ENCODE measurements at regions not wholly inside any gene's neighbourhood (a gene's known extent, or its start where the extent isn't known, plus 50 kb on each side); places are given as distances from the start of the nearest gene placed in this dataset.
"Not testable (repeated sequence)": the region's sequence is repeated elsewhere in the genome, so short reads cannot be mapped to it uniquely, and the experiment has no call there.

DNA sequence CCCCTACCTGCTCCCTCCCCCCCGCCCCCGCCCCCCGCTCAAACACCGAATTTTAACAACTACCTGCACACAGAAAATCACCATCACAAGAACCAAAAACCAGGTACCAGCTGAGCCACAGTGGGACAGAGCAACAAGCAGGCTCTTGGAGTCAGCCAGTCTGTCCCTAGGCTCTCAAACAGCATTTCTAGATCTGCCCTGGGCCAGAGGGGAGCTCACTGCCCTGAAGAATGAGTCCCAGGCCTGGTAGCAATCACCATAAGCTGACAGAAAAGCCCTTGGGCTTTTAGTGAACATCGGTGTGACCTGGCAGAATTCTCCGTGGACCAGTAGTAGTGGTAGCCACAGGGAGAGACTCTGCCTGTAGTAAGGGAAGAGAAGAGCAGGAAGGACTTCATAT, 58.3 kb downstream of the C11orf87 start:
- no peak for DNase-seq

DNA sequence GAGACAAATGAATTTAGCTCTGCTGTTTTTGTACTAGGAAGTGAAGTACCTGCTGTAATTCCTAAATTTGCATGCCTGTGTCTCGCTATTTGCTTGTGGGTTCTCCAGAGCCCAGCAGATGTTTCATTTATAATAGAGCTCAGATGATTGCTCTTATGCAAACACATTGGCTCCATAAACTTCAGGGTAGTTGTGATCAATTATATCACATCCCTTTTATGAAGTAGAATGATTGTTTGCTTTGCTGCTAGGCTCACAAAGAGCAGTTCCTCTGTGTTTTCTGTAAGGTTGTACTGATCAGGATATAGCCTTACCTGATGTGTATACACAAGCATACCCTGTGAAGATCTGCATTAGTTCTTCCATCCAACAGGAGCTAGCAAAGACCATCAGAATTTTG, 64.1 kb downstream of the C11orf87 start:
- DNase-seq = no peak

DNA sequence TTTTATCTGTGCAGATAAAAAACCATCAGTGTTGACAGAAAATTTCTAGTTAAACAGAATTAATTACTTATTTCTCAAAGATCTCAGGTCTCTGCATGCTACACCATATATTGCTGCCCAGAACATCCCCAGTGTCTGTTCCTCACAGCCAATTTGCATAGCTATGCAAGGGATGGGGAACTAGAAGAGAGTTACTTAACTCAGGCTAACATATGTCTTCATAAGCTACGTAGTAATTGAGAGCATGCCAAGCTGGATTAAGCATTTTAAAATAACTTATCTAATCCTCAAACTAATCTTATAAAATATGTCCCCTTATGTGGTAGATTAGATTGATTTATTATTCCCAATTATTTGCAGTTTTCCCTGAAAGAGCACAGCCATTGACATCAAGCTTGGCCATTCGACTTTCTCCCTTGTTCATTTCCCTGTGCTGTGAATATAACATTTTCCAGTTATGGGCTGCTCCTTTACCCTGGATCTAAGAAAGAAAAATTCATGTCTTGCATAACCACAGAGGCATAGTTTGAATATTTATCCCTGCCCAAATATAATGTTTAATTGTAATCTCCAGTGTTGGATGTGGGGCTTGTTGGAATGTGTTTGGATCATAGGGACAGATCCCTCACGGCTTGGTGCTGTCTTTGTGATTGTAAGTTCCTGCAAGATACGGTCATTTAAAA, 69.1 kb downstream of the C11orf87 start:
- DNase-seq = no peak

DNA sequence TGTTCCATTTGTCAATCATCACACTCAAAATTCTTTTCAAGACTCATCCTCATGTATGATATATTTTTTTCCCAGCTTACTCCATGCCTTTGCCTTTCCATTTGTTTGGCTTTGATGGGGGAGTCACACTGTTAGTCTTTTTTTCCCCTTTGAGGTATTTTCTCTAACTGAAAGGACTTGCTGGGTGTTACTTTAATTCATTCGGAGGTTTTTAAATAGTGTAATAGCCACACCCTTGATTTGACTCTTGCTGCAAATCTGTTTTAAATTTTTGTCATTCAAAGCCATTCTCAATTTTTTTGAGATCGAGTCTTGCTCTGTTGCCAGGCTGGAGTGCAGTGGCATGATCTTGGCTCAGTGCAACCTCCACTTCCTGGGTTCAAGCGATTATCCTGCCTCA, 84.1 kb downstream of the C11orf87 start:
- DNase-seq = no peak

DNA sequence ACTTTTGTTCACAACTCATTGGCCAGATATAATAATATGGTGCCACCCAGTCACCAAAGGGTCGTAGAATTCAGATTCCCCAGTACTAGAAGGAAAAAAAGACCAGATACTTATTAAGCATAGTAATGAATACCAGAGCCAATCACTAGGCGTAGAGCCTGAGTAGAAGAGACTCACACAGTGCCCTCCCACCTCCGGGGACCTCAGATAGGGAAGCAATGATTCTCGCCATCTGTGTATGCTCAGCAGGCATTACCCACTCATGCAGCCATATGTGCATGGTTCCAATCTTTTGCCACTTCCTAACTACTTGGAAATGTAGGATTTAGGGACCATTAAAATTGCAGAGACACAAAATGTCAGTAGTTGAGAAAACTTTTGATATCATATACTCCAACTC, 85.3 kb downstream of the C11orf87 start:
- DNase-seq = no peak

DNA sequence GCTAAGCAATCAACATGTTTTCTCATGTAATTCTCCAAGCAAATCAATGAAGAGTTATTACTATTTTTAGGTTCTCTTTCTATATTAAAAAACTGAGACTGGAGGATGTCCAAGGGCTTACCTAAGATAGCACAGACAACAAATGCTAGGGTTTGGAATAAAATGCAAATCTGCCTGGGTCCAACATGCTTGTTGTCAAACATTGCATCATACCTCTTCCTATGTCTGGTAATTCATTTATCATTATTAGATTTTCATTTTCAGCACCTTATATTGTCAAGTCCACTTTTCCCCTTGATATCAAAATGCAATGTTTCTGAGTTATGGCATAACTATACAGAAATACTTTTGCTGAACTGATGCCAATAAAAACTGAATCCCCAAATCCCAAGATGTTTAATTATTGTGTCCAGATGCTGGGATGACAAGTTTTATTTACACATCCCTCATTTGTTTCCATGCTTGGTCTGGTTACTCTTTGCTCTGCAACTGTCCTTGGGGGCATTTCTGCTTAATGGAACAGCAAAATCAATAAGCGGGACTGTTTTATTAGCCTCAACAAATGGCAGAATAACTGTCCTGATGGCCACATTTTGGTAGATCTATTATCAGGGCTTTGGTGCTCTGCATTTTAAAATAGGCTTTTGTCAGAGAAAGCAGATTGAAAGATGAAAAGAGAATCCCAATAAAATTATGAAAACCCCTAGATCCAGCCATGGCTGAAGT, 86.0 kb downstream of the C11orf87 start:
- no peak for DNase-seq

DNA sequence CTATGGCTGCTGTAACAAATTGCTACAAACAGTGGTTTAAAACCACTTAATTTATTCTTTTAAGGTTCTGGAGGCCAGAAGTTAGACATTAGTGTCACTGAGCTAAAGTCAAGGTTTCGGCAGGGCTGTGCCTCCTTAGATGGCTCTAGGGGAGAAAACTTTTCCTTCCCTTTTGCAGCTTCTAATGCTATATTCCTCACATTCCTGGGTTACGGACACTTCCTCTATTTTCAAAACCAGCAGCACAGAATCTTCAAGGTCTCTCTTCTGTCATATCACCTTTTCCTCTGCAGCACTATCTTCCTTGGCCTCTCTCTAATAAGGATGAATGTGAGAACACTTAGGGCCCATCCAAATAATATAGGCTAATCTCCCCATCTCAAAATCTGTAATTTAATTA, 87.0 kb downstream of the C11orf87 start:
- DNase-seq = no peak

DNA sequence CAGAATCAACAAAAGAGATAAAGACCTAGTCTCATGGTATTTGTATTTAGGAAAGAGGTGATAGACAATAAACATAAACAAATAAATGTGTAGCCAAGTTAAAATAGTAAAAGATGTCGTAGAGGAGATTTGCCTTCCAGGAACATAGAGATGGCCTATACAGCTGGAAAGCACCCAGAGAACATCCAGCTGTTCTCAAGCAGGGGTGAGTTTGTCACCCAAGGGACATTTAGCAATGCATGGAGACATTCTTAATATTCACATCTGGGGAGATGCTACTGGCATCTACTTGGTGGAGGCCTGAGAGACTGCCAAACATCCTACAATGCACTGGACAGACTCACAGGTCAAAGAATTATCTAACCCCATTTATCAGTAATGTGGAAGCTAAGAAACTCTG, 88.3 kb downstream of the C11orf87 start:
- no peak for DNase-seq

DNA sequence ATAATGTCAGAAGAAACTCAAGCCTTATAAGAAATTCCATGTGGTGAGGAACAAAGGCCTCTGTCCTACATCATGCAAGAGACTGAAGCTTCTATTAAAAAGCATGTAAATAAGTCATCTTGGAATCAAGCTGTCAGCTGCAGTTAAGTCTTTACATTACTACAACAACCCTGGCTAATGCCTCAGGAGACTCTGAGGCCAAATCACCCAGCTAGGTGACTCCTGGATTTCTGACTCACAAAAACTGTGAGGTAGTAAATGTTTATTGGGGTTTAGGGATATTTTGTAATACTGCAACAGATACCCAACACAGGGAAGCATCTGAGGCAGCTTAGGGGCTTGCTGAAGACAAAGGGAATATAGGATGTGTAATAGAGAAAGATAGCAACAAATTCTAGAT, 89.6 kb downstream of the C11orf87 start:
- DNase-seq = no peak

DNA sequence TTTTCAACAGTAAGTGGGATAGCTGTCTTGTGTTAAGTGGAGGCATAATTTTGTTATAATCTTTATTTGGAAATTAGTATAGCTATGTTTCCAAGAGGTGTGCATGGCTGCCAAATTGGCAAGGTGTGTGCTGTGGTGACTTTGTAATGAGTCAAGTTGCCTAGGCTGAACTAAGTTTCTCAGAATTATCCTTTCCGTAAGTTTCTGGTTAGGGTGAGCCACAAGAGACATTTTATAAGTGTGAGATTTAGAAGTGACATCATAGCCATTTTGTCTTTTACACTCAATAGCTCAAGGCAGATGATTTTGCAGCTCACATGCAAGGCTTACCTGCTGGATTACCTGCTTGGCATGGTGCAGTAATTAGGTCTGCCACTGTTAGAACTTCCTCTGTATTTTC, 90.3 kb downstream of the C11orf87 start:
- no peak for DNase-seq

DNA sequence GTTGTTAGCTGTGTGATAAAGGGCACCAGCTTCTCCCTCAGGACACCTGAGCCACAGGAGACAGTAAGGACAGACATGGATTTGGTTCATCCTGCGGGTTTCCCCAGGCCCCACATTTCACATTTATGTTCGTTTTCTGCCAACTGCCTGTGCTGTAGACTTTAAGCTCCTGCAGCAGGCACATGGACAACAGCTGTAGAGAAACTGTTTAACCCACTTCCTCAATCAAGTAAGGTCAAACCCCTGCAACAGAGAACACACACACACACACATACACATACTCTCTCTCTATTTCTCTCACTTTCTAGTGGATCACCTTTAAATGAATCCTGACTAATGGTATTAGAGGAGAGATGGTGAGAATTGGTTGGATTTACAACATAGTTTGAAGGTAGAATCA, 90.7 kb downstream of the C11orf87 start:
- DNase-seq = no peak

DNA sequence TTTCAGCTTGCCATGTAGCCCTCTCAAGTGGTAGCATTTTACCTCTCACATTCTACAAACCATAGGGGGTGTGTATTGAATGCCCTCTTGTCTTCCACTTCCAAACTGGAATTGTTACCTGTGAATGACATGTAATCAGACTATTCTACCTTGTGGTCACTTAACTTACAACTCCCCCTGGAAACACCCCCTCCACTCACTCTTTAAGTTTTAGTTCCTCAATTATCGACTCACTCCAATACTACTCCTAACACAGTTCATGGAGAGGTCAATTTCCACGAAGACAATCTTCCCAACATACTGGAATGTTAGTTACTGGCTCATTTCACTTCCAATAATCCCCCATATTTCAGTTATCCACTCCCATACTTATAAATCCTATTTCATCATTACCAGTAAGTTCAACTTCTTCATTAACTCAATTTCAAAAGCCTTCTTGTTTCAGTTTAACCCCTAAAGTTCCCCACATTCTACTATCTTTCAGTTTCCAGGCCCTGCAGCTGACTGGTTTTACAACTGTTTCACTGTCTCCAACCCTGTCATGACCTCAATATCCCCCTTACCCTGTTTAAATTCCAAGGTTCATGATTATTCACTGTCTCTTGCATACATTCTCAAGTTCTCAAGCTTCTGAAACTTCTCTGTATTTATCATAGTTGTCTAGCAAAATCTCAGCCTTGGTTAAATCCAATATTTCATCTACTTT, 92.5 kb downstream of the C11orf87 start:
- no peak for DNase-seq

DNA sequence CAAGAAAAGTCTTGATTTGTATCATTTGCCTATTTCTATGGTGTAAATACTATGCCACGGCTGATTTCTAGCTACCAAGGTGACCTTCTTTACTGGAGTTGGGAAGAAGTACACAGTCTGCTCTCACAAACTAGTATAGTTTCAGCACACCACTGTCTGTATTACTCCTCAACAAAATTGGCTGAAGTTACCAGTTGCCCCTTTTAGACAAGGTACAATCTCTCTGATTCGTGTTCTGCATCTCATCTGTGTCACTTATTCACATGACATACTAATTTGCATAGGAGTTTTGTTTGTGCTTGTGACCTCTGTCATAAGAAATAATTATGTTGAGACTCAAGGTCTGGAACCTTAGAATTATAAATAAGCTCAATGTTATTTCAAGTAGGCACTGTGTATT, 97.3 kb downstream of the C11orf87 start:
- no peak for DNase-seq

DNA sequence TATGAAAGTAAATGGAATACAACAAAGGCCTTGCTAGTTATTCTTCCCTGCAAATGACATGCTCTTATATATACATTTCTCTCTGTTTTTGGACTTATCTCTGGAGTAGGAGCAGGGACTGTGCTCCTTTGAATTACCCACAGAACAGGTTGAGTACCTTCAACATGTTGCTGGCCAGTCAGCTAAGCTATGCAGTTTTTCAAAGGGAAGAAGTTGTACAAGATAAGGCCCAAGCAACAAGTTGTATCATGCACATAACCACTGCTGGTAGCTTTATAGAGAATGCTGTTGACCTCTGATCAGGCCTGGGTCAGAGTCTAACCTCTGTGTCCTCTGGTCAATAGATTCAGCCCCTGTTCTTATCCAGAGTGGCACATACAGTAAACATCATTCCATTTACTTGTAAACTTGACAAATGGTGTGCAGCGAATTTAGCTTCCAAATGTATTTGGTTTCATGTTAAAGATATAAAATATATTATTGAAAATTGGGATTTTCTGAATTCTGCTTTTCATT, 99.6 kb downstream of the C11orf87 start:
- no peak for DNase-seq

DNA sequence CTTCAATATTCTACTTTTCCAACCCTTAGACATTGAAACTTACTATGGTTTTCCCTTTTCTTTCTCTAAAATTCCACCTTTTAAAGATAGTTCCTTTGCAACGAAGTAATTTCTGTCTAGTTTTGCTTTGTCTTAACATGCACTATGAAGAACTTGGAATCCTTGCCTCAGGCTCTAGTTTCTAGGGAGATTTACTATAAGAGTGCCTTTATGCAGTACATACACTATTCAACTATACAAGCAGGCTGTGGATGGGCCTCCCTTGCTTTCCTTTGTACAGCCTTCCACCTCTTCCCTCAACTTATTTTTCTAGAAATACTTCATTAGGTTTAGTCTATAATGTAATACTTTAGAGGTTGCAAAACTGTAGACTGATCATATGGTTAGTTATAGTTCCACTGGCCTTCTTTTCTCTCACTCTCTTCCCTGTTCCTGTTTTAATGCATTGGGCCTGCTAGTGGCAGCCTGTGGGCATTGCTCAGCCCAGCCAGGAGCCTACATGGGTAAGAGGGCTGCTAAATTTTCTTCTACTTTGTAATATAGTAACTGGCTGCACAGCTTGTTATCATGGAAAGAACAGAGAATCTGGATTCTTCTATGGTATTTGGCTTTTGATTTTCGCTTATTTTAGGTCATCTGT, 100.2 kb downstream of the C11orf87 start:
- DNase-seq = no peak

DNA sequence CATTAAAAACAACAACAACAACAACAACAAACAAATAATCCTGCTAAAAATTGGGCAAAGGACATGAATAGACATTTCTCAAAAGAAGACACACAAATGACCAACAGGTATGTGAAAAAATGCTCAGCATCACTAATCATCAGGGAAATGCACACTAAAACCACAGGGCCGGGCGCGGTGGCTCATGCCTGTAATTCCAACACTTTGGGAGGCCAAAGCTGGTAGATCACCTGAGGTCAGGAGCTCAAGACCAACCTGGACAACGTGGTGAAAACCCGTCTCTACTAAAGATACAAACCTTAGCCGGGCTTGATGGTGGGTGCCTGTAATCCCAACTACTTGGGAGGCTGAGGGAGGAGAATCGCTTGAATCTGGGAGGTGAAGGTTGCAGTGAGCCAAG, 103.6 kb downstream of the C11orf87 start:
- DNase-seq = not testable (repeated sequence)

DNA sequence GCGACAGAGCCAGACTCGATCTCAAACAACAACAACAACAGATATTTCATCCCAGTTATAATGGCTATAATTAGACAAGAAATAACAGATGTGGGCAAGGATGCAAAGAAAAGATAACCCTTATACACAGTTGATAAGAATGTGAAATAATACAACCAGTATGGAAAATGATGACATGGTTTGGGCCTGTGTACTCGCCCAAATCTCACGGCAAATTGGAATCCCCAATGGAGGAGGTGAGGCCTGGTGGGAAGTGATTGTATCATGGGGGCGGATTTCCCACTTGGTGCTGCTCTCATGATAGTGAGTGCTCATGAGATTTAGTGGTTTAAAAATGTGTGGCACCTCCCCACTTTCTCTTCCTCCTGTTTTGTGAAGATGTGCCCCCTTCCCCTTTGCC, 104.1 kb downstream of the C11orf87 start:
- no peak for DNase-seq

DNA sequence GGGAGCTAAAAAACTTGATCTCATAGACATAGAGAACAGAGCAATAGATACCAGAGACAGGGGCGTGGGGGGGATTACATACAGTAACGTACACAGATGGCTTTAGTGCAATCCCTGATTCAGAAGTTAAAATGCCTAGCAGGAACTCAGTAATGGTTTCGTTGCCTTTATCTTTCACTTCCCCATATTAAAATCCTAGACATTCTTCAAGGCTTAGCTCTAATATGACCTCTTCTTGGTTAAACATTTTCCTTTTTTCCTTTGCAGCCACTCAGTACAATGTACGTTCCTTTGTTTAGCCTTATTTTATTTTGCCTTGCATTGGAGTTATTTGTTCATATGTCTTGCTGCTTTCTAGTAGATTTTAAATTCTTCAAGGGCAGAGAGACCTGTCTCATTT, 104.9 kb downstream of the C11orf87 start:
- DNase-seq = no peak

DNA sequence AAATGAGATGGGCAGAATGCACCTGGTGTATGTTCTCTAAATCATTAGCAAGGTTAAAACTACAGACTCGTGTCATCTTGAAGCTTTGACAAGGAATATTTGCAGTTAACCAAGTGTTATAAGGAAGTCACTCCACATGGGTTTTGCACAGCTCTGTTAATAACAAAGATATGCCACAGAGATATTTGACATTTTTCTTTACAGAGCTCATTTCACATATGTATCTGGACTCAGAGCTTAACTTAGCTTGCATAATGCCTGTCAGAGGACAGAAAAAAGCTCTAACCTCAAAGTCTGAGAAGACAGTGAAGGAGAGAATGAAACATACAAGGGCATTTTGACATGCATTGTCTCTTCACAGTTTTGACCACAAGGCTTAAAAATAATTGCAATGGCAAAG, 105.5 kb downstream of the C11orf87 start:
- DNase-seq = no peak

DNA sequence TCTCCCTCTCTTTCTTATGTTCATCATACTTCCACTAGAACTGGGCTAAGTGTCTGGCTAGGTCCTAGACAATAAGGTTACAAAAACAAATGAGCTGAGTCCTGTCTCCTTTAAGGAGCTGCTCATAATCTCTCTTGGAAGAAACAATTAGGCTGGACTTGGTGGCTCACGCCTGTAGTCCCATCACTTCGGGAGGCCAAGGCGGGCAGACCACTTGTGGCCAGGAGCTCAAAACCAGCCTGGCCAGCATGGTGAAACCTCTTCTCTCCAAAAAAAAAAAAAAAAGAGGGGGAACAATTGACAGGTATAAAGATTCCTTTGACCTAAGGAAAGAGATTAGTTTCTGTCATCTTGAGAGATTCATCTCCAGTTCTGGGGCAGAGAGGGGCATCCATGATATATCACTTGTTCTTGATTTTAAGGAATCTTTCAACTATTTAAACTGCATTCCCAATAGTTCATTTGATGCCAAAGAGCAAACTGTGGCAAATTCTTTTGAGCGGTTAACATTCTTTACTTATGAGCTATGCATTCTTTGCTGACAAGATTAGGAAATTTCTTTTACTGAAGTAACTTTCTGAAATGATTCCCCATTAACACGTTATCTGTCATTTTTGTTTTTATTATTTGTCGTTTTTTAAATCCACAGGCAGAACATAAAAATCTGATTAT, 125.5 kb downstream of the C11orf87 start:
- DNase-seq = no peak

DNA sequence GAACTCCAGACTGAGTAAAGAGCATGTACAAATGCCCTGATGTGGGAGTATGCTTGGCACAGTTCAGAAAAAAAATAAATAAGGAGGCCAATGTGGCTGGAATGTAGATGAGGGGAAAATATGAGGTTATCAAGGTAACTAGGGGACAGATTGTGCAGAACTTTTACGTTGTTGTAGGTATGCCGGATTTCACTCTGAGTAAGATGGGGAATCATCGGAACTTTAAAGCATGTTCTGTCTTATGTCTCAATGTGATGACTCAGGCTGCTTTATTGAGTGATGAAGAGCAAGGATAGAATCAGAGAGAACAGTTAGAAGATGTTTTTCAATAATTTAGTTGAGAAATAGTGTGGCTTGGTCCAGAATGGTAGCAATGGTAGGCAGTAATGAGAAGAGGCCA, 130.4 kb downstream of the C11orf87 start:
- DNase-seq = no peak

DNA sequence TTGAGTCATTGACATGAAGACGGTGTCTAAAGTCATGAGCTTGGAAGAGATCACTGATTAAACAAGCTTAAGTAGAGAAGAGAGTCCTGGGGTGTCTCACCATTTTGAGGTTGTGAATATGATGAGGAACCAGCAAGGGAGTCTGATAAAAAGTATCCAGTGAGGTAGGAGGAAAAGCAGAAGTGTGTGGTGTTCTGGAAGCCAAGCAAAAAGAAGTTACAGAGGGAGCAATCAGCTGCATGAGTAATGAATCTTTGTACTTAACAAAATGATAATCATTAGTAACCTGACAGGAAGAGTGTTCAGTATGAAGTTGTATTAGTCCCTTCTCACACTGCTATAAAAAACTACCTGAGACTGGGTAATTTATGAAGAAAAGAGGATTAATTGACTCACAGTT, 131.3 kb downstream of the C11orf87 start:
- DNase-seq = no peak

DNA sequence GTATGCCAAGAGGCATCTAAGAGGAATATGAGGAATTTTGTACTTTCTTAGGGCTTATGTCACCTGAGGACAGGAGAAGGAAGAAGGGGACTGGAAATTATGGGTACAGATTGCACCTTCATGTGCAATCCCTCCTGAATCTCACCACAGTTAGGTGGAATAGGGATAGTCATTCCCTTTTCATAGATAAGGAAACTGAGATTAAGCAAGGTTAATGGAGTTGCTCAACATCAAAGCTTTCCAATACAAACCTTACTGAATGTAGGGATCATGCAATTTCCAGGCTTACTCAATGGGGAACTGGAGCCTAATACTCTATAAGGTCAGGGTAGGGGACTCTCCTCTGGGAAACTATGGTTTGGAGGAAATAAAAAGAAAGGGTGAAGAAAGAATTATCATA, 133.0 kb downstream of the C11orf87 start:
- no peak for DNase-seq

All from NCI-H2107 (cell line).